ENCODE measurements at regions not wholly inside any gene's neighbourhood (a gene's known extent, or its start where the extent isn't known, plus 50 kb on each side); places are given as distances from the start of the nearest gene placed in this dataset.
"Not testable (repeated sequence)": the region's sequence is repeated elsewhere in the genome, so short reads cannot be mapped to it uniquely, and the experiment has no call there.

DNA sequence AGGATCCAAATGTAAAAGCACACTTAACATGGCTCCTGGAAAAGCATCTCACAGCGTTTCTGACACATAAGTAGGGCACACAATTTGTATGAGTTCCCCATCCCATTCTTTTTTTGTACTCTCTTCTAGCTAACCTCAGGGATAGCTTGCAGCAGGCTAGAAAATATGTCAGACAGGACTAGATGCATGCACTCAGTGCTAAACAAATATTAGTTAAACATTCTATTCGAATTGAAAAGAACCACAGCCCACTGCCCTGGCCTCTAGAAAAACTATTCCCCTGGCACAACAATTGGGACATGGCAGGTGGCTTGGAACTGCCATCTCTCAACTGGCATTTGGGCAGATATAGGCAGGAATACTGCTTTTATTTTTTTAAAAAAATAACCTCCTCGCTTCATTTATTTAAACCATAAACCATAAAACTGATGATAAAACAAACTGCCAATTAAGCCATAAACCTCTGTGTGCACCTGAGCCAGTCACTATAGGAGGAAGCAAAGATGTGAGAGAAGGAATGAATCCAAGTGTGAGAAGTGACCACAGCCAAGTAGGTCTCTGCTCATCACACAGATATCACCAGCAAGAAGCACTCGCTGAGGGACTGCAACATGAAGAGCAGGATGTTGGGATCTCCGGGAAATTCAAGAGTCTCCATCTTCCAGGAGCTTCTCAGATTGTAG, 394.1 kb downstream of the NEBL start:
- in situ Hi-C loops (cut with HindIII; ENCODE audit: low pct_unique_long_range_greater_than_20kb, low sequenced_read_pairs): no loop called here
- TF ChIP-seq JUND (IDR thresholded peaks at IDR 0.05; ENCODE audit: low read depth): no peak
- no peak for DNase-seq (ENCODE audit: low read depth in 1 of 2, low spot score in 1 of 2)

- DNase-seq (ENCODE audit: low read depth in 1 of 2, low spot score in 1 of 2): no peak
- in situ Hi-C loops (cut with HindIII; ENCODE audit: low pct_unique_long_range_greater_than_20kb, low sequenced_read_pairs): no loop called here
- no peak for TF ChIP-seq JUND (IDR thresholded peaks at IDR 0.05; ENCODE audit: low read depth)
These were observed 402.6 kb downstream of the NEBL start for GRCh38 chr10:20494474-20494873.

- TF ChIP-seq JUND (IDR thresholded peaks at IDR 0.05; ENCODE audit: low read depth): no peak
- DNase-seq (ENCODE audit: low read depth in 1 of 2, low spot score in 1 of 2): no peak
- in situ Hi-C loops (cut with HindIII; ENCODE audit: low pct_unique_long_range_greater_than_20kb, low sequenced_read_pairs): no loop called here
These were observed 404.7 kb downstream of the NEBL start for GRCh38 chr10:20492447-20492846.

DNA sequence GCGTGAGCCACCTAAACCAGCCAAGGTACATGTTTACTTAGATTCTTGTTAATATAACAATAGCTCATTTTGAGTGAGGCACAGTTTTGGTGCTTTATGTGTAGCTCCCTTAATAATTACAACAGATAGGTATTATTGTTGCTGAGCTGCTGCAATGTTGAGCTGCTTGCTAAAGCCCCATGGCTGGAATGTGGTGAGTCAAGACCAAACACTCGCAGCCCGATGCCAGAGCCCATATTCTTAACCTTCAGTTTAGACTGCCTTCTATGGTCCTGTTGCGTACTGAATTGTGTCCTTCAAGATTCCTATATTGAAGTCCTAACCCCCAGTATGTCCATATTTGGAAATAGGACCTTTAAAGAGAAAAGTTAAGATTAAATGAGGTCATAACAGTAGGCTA, 407.1 kb downstream of the NEBL start:
- TF ChIP-seq JUND (IDR thresholded peaks at IDR 0.05; ENCODE audit: low read depth): no peak
- in situ Hi-C loops (cut with HindIII; ENCODE audit: low pct_unique_long_range_greater_than_20kb, low sequenced_read_pairs): no loop called here
- no peak for DNase-seq (ENCODE audit: low read depth in 1 of 2, low spot score in 1 of 2)

DNA sequence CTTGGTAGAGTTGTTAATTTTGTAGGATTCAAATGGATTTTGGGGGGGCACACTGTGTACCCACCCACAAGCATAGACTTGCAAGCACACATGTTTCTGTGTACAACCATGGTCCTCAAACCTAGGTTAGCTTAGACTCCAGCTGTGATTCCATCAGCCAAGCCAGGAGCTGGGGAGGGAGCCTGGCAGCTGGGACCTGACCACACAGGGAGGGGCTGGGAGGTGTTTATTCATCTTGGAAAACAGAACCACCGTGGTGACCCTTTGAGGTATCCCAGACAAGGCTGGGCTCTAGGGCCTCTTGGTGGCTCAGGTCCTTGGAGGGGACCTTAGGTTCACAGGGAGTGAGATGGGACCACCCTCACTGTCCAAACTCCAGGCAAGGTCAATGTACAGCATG, 410.3 kb downstream of the NEBL start:
- TF ChIP-seq JUND (IDR thresholded peaks at IDR 0.05; ENCODE audit: low read depth): no peak
- in situ Hi-C loops (cut with HindIII; ENCODE audit: low pct_unique_long_range_greater_than_20kb, low sequenced_read_pairs): no loop called here
- DNase-seq (ENCODE audit: low read depth in 1 of 2, low spot score in 1 of 2): no peak

- TF ChIP-seq JUND (IDR thresholded peaks at IDR 0.05; ENCODE audit: low read depth): no peak
- DNase-seq (ENCODE audit: low read depth in 1 of 2, low spot score in 1 of 2): no peak
- in situ Hi-C loops (cut with HindIII; ENCODE audit: low pct_unique_long_range_greater_than_20kb, low sequenced_read_pairs): no loop called here
These were observed 411.6 kb downstream of the NEBL start for GRCh38 chr10:20485554-20485953.

- no peak for TF ChIP-seq JUND (IDR thresholded peaks at IDR 0.05; ENCODE audit: low read depth)
- no peak for DNase-seq (ENCODE audit: low read depth in 1 of 2, low spot score in 1 of 2)
- in situ Hi-C loops (cut with HindIII; ENCODE audit: low pct_unique_long_range_greater_than_20kb, low sequenced_read_pairs): no loop called here
These were observed 416.1 kb downstream of the NEBL start for GRCh38 chr10:20481054-20481453.

GRCh38 chr10:20480575-20480974, 416.5 kb downstream of the NEBL start:
- DNase-seq (ENCODE audit: low read depth in 1 of 2, low spot score in 1 of 2); in situ Hi-C loops (cut with HindIII; ENCODE audit: low pct_unique_long_range_greater_than_20kb, low sequenced_read_pairs): not testable (repeated sequence)

DNA sequence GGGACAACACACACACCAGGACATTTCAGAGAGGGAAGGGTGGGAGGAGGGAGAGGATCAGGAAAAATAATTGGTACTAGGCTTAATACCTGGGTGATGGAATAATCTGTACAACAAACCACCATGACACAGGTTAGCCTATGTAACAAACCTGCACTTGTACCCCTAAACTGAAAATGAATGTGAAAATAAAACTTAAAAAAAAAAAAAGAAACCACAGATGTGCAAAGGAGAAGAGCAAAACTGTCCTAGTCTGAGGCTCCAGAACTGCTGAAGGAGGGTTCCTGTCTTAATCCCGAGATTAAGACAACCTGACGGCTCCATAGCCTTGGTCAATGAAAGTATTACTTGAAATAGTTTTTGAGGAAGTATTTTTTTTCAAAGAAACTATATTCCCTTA, 423.0 kb downstream of the NEBL start:
- in situ Hi-C loops (cut with HindIII; ENCODE audit: low pct_unique_long_range_greater_than_20kb, low sequenced_read_pairs): no loop called here
- DNase-seq (ENCODE audit: low read depth in 1 of 2, low spot score in 1 of 2): no peak
- TF ChIP-seq JUND (IDR thresholded peaks at IDR 0.05; ENCODE audit: low read depth): no peak

- no peak for DNase-seq (ENCODE audit: low read depth in 1 of 2, low spot score in 1 of 2)
- TF ChIP-seq JUND (IDR thresholded peaks at IDR 0.05; ENCODE audit: low read depth): no peak
- in situ Hi-C loops (cut with HindIII; ENCODE audit: low pct_unique_long_range_greater_than_20kb, low sequenced_read_pairs): no loop called here
These were observed 423.9 kb downstream of the NEBL start for GRCh38 chr10:20473023-20473760.

DNA sequence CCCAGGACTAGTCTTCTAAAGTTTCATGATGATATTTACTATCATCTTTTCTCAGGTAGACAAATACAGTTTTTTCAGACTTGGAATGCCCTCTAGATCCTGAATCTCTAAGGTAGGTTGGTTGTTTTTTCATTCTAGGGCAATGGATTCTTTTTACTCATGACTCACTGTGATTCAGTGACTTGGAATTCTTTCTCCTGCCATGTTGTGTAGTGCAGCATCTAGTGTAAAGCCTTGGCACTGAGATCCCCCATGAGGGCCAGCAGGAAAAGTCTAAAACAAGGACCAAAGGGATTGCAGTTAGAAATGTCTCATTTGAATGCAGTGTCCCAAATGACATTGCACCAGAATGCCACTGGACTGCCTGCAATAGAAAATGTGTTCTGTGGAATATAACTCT, 430.4 kb downstream of the NEBL start:
- DNase-seq (ENCODE audit: low read depth in 1 of 2, low spot score in 1 of 2): no peak
- in situ Hi-C loops (cut with HindIII; ENCODE audit: low pct_unique_long_range_greater_than_20kb, low sequenced_read_pairs): no loop called here
- no peak for TF ChIP-seq JUND (IDR thresholded peaks at IDR 0.05; ENCODE audit: low read depth)

DNA sequence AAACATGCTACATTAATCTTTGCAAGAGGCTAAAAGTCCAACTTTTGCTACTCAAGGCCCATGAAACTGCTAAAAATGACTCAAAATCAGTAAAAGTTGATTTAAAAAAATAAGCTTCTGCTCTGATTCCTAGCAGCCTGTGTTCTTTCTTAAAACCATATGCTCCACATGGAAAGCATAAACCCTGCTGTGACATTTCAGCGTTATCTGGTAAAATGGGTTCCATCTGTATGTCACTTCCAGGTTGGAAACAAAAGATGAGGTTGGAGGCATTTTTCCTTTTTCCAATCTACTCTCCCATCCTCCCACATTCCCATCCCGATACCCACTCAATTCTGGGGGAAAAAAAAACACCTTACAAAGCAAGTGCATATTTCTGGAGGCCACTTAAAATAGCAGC, 439.5 kb downstream of the NEBL start:
- TF ChIP-seq JUND (IDR thresholded peaks at IDR 0.05; ENCODE audit: low read depth): no peak
- no peak for DNase-seq (ENCODE audit: low read depth in 1 of 2, low spot score in 1 of 2)
- in situ Hi-C loops (cut with HindIII; ENCODE audit: low pct_unique_long_range_greater_than_20kb, low sequenced_read_pairs): no loop called here

- no peak for DNase-seq (ENCODE audit: low read depth in 1 of 2, low spot score in 1 of 2)
- in situ Hi-C loops (cut with HindIII; ENCODE audit: low pct_unique_long_range_greater_than_20kb, low sequenced_read_pairs): no loop called here
- TF ChIP-seq JUND (IDR thresholded peaks at IDR 0.05; ENCODE audit: low read depth): no peak
These were observed 441.3 kb downstream of the NEBL start for GRCh38 chr10:20455774-20456173.

DNA sequence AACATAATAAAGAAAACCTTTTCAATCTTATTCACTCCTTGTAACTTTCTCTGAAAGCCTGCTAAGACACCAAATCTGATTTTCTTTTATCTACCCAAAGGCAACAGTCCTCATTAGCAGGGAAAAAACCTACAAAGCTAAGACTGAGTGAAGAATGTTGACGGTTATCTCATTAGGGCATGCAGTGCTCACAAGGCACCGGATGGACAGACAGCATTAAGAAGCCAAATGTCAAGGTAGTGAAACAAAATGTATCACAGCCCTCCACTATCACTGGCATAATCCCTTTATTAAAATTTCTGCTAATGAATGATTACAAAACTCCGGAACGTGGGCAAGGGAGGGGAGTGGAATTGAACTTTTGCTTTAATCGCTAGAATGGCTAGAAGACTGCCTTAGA, 442.8 kb downstream of the NEBL start:
- TF ChIP-seq JUND (IDR thresholded peaks at IDR 0.05; ENCODE audit: low read depth): no peak
- in situ Hi-C loops (cut with HindIII; ENCODE audit: low pct_unique_long_range_greater_than_20kb, low sequenced_read_pairs): no loop called here
- no peak for DNase-seq (ENCODE audit: low read depth in 1 of 2, low spot score in 1 of 2)

Measured in T47D (cell line).